ENCODE measurements at regions not wholly inside any gene's neighbourhood (a gene's known extent, or its start where the extent isn't known, plus 50 kb on each side); places are given as distances from the start of the nearest gene placed in this dataset.

- no peak for TF ChIP-seq CTCF (IDR thresholded peaks at IDR 0.05; ENCODE audit: insufficient read depth, low read depth, low read length)
- no peak for TF ChIP-seq EZH2 (IDR thresholded peaks at IDR 0.05; ENCODE audit: insufficient read depth, low read length)
Observed at GRCh38 chr10:52499281-52499680, 185.2 kb downstream of the DKK1 start.

Measured in astrocyte (in vitro differentiated cells and primary cell).